ENCODE measurements at regions not wholly inside any gene's neighbourhood (a gene's known extent, or its start where the extent isn't known, plus 50 kb on each side); places are given as distances from the start of the nearest gene placed in this dataset.

GRCh38 chr13:23990455-23990854 is 93.2 kb upstream of the C1QTNF9B start:
- ChIA-PET CTCF (no interaction called here), POLR2A (interaction anchor here (1.3 kb wide), 1 partner anchor 10 kb away, joined by 3 read pairs; no protein-coding TSS in a partner anchor)
- no peak overlapping the region for H3K27ac Mint-ChIP-seq
- intact Hi-C loops (cut with DNase I, micrococcal nuclease): no loop called here
- Histone ChIP-seq H3K36me3 (ENCODE audit: insufficient read depth, low read length) (no peaks in the 10 kb centered on the region), H3K9me3 (ENCODE audit: control insufficient read depth in 1 of 2, insufficient read depth in 1 of 2, low read length in 2 of 2) (no peaks in the 10 kb centered on the region), H3K27ac (ENCODE audit: low read depth in 1 of 2, low read length in 2 of 2) (no peak overlapping the region), H3K27me3 (ENCODE audit: control insufficient read depth in 1 of 2, insufficient read depth in 2 of 2, low read length in 2 of 2) (peaks cover 0 to 6% of the 10 kb centered on the region in 2 experiments), H3K4me3 (ENCODE audit: low read length) (no peak overlapping the region), H3K4me1 (ENCODE audit: insufficient read depth, low read length) (no peaks in the 10 kb centered on the region)
- H3K4me3 Mint-ChIP-seq: no peak overlapping the region
- ATAC-seq (ENCODE audit: poor library complexity) (no peak), DNase-seq (no peak)
- no peaks in the 10 kb centered on the region for H3K9me3 Mint-ChIP-seq
- H3K36me3 Mint-ChIP-seq (ENCODE audit: low read depth): no peaks in the 10 kb centered on the region
- H3K27me3 Mint-ChIP-seq: peaks cover 29% of the 10 kb centered on the region
- H3K4me1 Mint-ChIP-seq (ENCODE audit: low read depth): no peaks in the 10 kb centered on the region
- TF ChIP-seq CTCF (IDR thresholded peaks at IDR 0.05): no peak

GRCh38 chr13:23991119-23991518 is 93.8 kb upstream of the C1QTNF9B start:
- no peaks in the 10 kb centered on the region for H3K9me3 ChIP-seq (ENCODE audit: control insufficient read depth in 1 of 2, insufficient read depth in 1 of 2, low read length in 2 of 2)
- H3K27ac ChIP-seq (ENCODE audit: low read depth in 1 of 2, low read length in 2 of 2): no peak overlapping the region
- TF ChIP-seq CTCF (IDR thresholded peaks at IDR 0.05): no peak
- no peak for ATAC-seq (ENCODE audit: poor library complexity)
- ChIA-PET CTCF (no interaction called here), POLR2A (interaction anchor here (1.3 kb wide), 1 partner anchor 10 kb away, joined by 3 read pairs; no protein-coding TSS in a partner anchor)
- no peak overlapping the region for H3K27ac Mint-ChIP-seq
- no peak for DNase-seq
- H3K4me3 ChIP-seq (ENCODE audit: low read length): no peak overlapping the region
- H3K4me1 Mint-ChIP-seq (ENCODE audit: low read depth): no peaks in the 10 kb centered on the region
- no peaks in the 10 kb centered on the region for H3K36me3 Mint-ChIP-seq (ENCODE audit: low read depth)
- H3K4me1 ChIP-seq (ENCODE audit: insufficient read depth, low read length): no peaks in the 10 kb centered on the region
- peaks cover 0 to 6% of the 10 kb centered on the region in 2 experiments for H3K27me3 ChIP-seq (ENCODE audit: control insufficient read depth in 1 of 2, insufficient read depth in 2 of 2, low read length in 2 of 2)
- no peaks in the 10 kb centered on the region for H3K36me3 ChIP-seq (ENCODE audit: insufficient read depth, low read length)
- peaks cover 22% of the 10 kb centered on the region for H3K27me3 Mint-ChIP-seq
- H3K4me3 Mint-ChIP-seq: no peak overlapping the region
- no peaks in the 10 kb centered on the region for H3K9me3 Mint-ChIP-seq
- intact Hi-C loops (cut with DNase I, micrococcal nuclease): no loop called here

- no peak overlapping the region for H3K27ac ChIP-seq (ENCODE audit: low read depth in 1 of 2, low read length in 2 of 2)
- ChIA-PET CTCF (no interaction called here), POLR2A (no interaction called here)
- H3K4me3 ChIP-seq (ENCODE audit: low read length): no peak overlapping the region
- H3K9me3 ChIP-seq (ENCODE audit: control insufficient read depth in 1 of 2, insufficient read depth in 1 of 2, low read length in 2 of 2): no peaks in the 10 kb centered on the region
- intact Hi-C loops (cut with DNase I, micrococcal nuclease): no loop called here
- Mint-ChIP-seq H3K27me3 (peaks cover 20% of the 10 kb centered on the region), H3K9me3 (no peaks in the 10 kb centered on the region), H3K27ac (no peak overlapping the region), H3K36me3 (ENCODE audit: low read depth) (no peaks in the 10 kb centered on the region), H3K4me3 (no peak overlapping the region), H3K4me1 (ENCODE audit: low read depth) (no peaks in the 10 kb centered on the region)
- ATAC-seq (ENCODE audit: poor library complexity) (no peak), DNase-seq (no peak)
- H3K4me1 ChIP-seq (ENCODE audit: insufficient read depth, low read length): no peaks in the 10 kb centered on the region
- peaks cover 0 to 6% of the 10 kb centered on the region in 2 experiments for H3K27me3 ChIP-seq (ENCODE audit: control insufficient read depth in 1 of 2, insufficient read depth in 2 of 2, low read length in 2 of 2)
- H3K36me3 ChIP-seq (ENCODE audit: insufficient read depth, low read length): no peaks in the 10 kb centered on the region
- no peak for TF ChIP-seq CTCF (IDR thresholded peaks at IDR 0.05)
Observed at GRCh38 chr13:23992781-23993679, 95.7 kb upstream of the C1QTNF9B start.

Data from CD4-positive, alpha-beta T cell (primary cell).